ENCODE measurements at regions not wholly inside any gene's neighbourhood (a gene's known extent, or its start where the extent isn't known, plus 50 kb on each side); places are given as distances from the start of the nearest gene placed in this dataset.

GRCh38 chr11:32039149-32039548 is 51.7 kb upstream of the RCN1 start:
- no peak for DNase-seq (ENCODE audit: low spot score)

DNA sequence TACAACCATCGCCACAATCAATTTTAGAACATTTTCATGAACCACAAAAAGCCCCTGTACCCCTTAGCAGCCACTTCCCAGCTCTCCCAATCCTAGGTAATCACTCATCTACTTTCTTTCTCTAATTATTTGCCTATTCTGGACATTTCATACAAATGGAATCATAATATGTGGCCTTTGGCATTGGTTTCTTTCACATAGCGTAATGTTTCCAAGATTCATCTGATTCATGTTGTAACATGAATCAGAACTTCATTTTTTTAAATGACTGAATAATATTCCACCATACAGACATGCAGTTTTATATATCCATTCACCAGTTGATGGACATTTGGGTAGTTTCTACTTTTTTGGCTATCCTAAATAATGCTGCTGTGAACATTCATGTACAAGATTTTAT is 56.2 kb upstream of the RCN1 start:
- DNase-seq (ENCODE audit: low spot score) = no peak

DNA sequence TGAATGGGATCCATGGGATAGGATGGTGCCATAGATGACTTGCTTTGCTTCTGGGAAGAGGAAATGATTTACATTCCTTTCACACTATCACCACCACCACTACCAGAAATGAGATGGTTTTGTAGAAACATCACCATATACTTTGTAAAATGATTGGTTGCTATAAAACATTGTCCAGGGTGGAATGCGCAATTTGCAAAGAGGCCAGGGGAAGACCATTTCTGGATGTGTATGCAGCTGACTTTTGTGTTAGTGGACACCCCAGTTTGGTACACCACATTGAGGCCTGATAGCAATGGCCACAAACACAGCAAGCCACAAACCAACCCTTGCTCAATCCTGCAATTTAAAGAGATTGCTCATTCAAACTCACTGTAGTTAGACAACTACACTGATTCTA is 56.7 kb upstream of the RCN1 start:
- no peak for DNase-seq (ENCODE audit: low spot score)

DNA sequence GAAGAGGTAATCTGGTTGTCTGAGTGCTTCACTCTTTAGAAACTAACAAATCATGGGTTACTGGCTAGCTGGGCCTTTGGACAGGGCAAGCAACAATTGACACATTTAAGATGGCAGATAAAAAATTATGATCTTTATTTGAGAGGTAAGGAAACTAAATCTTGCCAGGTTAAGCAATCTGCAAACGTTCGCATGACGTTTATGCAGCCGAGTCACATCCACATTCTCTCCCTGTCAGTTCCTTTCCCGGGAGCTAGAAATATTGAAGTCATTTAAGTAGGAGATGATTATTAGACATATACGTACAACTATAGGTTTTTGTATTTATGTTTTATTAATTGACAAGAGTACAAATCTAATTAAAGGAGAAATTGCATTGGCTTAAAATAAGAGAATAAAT is 57.4 kb upstream of the RCN1 start:
- DNase-seq (ENCODE audit: low spot score) = no peak

DNA sequence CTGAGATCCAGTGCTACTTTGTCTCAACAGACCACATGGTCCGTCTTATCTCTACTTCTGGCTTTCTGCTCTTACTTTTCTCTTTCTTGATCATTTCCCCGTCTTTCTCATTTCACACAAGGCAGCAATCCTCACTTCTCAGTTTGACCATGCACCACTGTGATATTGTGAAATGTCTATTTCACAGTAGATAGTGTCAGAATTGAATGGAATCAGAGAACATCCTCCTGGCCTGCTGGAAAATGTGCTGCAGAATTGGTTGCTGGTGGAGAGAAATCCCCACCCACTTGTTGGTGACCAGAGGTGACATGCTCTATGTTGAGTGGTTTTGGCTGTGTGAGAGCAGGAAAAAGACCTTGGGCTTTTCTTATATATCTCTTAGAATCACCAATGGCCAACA is 57.8 kb upstream of the RCN1 start:
- DNase-seq (ENCODE audit: low spot score) = no peak

DNA sequence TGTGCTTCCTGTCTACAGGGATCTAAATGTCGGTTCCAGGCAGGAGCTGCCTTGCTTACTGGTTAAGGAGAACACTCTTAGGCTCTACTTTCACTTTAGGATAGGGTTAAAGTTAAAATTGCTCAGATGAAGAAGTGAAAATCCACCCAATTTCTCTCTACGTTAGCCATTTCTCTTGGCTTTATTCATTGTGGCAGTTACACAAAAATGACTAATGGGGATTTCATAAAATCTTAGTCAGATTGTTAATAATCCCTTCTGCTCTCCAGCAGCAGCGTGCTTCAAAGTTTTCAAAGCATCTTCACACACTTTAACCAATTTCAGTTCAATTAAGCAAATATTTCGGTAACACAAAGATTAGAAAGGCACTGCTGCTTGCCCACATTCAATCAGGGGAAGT is 58.4 kb upstream of the RCN1 start:
- DNase-seq (ENCODE audit: low spot score) = no peak

DNA sequence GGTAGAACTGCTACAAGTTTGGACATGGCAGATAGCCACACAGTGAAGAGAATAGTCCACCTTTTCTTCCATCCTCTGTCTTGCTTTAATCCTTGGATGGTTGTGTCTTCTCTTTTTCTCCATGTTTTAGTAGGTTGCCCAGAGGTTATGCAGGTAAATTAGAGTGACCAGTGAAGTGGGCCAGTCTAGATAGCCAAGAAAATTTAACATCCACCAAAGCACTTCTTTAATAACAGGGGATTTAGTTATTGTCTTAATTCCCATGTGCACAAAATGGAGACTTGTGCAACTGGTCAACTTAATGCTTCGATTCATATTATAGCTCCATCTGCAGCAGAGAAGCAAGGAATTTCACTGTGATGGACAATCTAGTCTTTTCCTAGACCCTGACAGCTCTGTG is 58.8 kb upstream of the RCN1 start:
- no peak for DNase-seq (ENCODE audit: low spot score)

GRCh38 chr11:32030875-32031503 is 59.9 kb upstream of the RCN1 start:
- no peak for DNase-seq (ENCODE audit: low spot score)

DNA sequence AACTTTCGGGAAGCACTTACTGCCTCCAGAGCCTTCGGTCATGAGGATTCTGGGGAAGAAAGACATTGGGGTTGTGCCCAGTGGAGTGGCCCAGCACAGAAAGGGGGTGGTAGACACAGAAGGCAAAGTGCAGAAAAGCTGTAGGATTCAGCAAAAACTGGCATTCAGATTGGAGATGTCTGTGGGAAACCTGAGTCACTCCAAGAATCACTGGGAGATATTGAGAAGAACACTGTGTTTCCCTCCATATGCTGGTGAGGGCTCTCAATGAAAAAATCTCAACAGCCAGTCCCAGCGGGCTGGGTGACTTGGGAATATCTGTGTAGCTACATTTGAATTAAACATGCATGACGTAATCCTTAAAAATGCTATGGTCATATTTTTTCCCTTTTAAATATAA is 61.2 kb upstream of the RCN1 start:
- DNase-seq (ENCODE audit: low spot score) = no peak

GRCh38 chr11:32028201-32028600 is 62.7 kb upstream of the RCN1 start:
- DNase-seq (ENCODE audit: low spot score) = no peak

DNA sequence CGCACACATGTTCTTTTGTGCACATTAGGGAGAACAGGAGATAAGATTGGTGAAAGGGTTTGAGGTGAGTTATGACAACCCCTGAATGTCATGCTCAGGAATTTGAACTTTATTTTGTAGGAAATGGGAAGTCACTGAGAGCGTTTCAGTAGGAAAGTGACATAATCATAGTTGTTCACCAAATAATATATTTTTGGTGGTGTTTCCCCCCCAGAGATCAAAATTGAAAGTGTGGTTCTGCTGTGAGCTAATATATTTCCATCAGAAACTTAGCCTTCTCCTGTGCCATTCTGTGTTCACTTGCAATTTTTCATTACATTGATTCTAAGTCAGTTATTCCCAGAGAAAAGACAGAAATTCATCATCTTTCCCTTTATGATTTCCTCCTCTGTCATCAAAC is 64.1 kb upstream of the RCN1 start:
- no peak for DNase-seq (ENCODE audit: low spot score)

- no peak for DNase-seq (ENCODE audit: low spot score)
Measured at GRCh38 chr11:32024948-32025347, 65.9 kb upstream of the RCN1 start.

DNA sequence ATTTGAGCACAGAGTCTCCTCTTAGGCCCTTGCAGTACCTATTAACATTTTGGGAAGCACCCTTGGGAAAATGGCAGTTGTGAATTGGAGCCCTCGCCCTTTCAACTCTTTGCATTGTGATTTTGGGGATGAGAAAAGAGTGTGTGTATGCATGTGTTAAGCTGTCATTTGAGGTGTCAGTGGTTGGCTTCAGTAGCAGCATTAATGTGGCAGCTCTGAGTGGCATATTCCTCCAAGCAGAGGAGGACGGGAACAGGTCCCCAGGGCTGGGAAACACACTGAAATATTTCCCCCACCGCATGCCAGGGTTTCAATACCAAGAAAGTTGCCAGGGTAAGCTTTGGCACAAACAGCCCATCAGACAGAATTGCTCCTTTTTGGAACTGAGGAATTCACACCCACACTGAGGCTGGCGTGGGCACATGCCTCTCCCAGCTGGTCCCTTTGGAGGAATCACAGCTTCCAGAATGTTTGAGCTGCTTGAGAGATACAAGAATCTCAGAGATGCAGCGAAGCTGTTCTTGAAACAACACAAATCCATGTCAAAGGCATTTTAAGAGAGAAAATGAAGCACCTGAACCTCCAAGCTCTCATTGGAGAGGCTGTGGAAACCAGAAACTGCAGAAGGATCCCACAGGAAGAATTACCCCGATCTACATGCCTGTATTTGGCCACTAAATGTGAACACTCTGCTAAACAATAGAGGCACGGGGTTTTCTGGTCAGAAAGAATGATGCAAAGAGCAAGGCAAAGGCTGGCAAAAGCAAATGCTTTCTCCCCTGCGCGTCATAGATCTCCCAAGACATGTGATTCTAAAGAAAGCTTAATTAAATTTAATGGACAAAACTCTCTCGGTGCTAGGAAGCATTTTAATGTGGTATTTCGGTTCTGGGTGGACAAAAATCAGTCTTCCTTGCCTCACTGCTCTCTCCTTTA is 67.2 kb upstream of the RCN1 start:
- DNase-seq (ENCODE audit: low spot score) = no peak

DNA sequence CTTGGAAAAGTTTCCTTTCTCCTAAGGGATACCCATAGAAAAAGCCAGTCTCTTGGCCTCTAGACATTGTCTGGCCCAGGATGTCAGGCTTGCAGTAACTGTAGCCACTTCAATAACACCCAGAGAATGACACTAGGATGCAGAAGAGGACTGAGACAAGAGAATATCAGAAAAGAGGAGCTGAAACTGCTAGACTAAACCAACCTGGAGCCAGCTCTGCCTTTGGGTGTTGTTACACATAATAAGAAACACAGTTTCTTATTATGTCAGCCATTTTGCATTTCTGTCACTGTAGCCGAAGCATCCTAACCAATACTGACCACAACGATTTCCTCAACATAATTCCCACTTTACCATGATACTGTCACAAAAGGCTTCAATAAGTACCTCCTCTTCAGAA is 72.2 kb upstream of the RCN1 start:
- DNase-seq (ENCODE audit: low spot score) = no peak

- DNase-seq (ENCODE audit: low spot score) = no peak
Measured at GRCh38 chr11:32016111-32016510, 74.8 kb upstream of the RCN1 start.

DNA sequence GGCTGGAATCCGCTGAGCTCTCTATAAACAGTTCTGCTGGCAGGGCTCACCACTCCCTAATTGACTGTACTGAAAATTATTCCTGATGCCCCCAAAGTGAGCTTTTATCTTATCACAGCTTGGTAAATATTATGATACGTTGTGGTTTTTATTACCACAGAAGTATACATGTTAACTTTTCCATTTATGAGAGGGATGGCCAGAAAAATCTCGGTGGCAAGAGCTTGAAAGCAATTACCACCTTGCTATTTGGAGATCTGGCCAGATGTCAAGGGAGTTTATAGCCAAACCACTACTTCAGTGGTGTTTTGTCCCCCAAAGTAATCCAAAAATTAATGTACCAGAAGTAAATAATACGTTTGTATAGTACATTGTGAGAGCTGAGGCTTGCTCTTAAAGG is 75.4 kb upstream of the RCN1 start:
- no peak for DNase-seq (ENCODE audit: low spot score)

DNA sequence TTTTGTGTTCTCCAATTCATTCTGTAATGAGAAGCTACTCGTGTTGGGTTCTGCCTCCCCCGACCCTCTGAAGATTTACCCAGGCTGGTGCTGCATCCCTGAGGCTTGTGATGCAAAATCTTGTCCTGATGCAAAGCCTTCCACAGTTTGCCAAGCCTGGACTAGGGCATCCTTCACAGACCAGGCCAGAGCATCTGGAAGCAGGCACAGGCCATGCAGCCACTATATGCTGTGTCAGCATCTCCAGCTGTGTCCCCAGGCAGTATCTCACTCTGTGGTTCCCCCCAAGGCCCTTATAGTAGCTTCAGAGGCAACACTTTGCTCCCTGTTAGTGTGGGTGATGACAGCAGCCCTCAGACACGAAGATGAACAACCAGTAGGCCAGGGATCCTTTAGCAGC is 77.3 kb upstream of the RCN1 start:
- DNase-seq (ENCODE audit: low spot score) = no peak

- DNase-seq (ENCODE audit: low spot score) = no peak
Measured at GRCh38 chr11:32012049-32012448, 78.8 kb upstream of the RCN1 start.

- DNase-seq (ENCODE audit: low spot score) = no peak
Measured at GRCh38 chr11:32008880-32009551, 81.9 kb upstream of the RCN1 start.

DNA sequence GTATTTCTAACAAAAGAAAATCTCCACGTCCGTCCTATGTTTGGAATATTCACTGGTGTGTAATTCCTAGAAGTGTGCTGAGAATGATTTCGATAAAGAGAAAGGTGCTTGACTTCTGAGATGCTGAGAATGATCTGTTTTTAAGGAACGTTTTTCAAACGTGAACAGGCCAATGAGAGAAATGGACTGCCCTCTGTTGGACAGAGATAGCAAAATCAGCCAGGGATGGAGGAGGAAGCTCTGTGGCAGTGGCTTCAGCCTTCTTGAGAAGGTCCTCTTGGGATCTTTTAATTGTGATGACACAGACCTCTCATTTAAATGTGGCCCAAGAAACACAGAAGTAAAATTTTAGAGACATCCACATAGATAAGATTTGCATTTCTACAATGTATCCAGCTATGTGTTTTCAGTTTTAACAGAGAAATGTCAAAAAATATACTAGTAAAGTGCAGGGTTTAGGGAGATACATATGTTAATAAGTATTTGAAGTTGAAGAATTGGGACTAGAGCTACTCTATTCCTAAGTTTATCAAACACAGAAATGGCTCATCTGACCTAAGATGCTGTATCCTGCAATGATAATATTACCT is 84.0 kb upstream of the RCN1 start:
- DNase-seq (ENCODE audit: low spot score) = no peak

DNA sequence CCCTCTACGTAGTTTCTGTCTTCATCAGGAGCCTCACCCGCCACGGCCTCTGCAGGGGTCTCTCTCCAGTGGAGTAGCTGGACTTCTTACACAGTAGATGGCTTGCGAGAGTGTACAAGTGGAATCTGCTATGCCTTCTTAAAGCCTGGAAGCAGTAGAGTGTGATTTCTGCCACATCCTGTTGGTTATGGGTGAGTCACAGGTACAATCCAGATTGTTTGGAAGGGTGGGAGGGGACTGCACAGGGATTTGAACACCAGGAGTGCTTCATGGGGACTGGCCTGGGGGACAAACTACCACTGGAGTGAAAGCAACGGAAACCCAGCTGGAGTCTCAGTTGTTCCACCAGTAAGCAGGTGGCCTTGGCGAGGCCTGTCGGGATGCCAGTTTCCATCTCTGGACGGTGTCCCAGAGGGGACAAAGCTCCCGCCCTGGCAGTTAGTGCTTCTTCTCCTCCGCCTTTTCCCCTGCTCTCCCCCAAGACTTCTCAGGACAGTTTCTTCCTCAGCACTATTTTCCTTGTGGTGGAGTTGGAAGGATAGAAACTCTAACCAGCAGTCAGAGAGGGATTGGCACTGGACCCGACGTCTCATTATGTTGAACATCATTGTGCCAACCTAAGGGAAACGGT is 85.0 kb upstream of the RCN1 start:
- no peak for DNase-seq (ENCODE audit: low spot score)

- no peak for DNase-seq (ENCODE audit: low spot score)
Measured at GRCh38 chr11:32003335-32003734, 87.5 kb upstream of the RCN1 start.
